ENCODE measurements at regions not wholly inside any gene's neighbourhood (a gene's known extent, or its start where the extent isn't known, plus 50 kb on each side); places are given as distances from the start of the nearest gene placed in this dataset.
"Not testable (repeated sequence)": the region's sequence is repeated elsewhere in the genome, so short reads cannot be mapped to it uniquely, and the experiment has no call there.

DNA sequence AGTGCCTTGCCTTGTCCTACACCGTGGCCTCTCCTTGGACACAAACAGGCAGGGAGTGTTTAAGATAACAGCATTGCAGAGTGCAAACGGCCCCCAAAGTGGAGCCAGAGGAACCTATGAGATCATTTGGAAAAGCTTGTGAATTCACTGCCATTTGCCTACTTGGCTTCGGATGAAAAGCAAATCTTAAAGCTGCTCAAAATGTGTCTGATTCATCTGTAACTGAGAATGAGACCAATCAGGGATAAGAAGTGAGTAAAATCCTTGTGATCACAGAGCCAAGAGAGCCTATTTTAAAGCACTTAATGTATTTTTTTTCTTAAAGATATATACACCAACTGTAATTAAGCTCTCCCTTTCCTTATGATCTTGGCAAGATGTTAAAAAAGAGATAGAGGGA lies 65.7 kb upstream of the BACH2 start:
- no peak overlapping the region for H3K4me3 ChIP-seq (ENCODE audit: low read depth, low read length)
- TF ChIP-seq POLR2A (IDR thresholded peaks at IDR 0.05; ENCODE audit: extremely low read depth, insufficient read length) (no peak), MAX (IDR thresholded peaks at IDR 0.05; ENCODE audit: low read depth, low read length) (no peak), CTCF (IDR thresholded peaks at IDR 0.05; ENCODE audit: low read depth, low read length) (no peak), MYC (IDR thresholded peaks at IDR 0.05; ENCODE audit: low read depth, low read length) (no peak)
- no peak for DNase-seq (ENCODE audit: low read depth)

DNA sequence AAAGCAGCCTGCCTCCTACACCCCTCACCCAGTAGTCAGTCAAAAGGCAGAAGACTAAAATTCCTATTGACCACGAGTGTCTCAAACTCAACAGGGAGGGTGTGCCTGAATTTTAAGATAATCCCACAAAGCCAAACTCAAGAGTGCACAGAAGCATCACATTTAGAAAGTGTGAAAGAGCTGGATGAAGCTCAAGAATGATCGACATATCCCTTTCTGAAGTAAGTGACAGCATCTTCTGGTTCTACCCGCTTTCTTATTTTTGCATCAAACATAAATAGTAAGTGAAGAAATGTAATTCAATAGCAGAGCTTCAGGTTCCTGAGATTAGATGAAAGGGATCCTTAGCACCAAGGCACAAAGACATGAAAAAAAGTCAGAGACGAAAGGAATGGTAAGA lies 64.5 kb upstream of the BACH2 start:
- H3K4me3 ChIP-seq (ENCODE audit: low read depth, low read length) = no peak overlapping the region
- no peak for TF ChIP-seq CTCF (IDR thresholded peaks at IDR 0.05; ENCODE audit: low read depth, low read length)
- TF ChIP-seq MAX (IDR thresholded peaks at IDR 0.05; ENCODE audit: low read depth, low read length) = no peak
- TF ChIP-seq POLR2A (IDR thresholded peaks at IDR 0.05; ENCODE audit: extremely low read depth, insufficient read length) = no peak
- TF ChIP-seq MYC (IDR thresholded peaks at IDR 0.05; ENCODE audit: low read depth, low read length) = no peak
- no peak for DNase-seq (ENCODE audit: low read depth)

DNA sequence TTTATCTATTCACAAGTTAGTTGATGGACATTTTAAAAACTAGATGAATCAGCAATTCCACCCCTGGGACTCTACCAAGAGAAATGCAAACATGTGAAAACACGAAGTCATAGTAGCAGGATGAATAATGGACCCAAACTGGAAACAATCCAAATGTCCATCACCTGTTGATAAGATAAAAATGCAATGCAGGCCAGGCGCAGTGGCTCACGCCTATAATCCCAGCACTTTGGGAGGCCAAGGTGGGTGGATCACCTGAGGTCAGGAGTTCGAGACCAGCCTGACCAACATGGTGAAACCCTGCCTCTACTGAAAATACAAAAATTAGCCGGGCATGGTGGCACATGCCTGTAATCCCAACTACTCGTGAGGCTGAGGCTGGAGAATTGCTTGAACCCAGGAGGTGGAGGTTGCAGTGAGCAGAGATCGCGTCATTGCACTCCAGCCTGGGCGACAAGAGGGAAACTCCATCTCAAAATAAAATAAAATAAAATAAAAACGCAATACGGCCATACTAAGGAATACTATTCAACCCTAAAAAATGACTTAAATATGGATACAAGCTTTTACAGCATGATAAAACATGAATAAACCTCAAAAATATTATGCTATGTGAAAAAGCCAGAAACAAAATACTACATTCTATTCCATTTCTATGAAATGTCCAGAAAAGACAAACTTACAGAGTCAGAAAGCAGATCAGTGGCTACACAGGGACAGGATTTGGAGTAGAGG lies 61.6 kb upstream of the BACH2 start:
- not testable (repeated sequence) for H3K4me3 ChIP-seq (ENCODE audit: low read depth, low read length); DNase-seq (ENCODE audit: low read depth)

DNA sequence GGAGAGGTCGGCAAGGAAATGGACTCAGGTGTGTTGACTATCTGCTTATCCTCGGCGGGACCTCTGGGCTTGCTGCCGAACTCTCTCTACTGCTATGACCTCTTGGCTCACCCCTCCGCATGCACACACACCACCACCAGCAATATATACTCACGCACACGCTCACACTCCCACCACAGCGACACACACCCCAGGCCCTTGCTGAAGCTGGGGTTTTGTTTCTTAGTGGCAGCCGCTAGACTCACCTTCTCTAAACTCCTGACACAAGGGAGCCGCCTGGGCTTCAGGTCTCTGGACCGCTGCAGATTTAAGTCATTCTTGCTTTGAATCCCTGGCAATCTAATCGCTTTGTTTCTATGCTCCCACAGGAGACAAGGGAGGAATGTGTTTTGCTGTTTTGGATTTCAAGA lies 59.4 kb upstream of the BACH2 start:
- H3K4me3 ChIP-seq (ENCODE audit: low read depth, low read length) = no peak overlapping the region
- TF ChIP-seq MAX (IDR thresholded peaks at IDR 0.05; ENCODE audit: low read depth, low read length) = no peak
- no peak for TF ChIP-seq POLR2A (IDR thresholded peaks at IDR 0.05; ENCODE audit: extremely low read depth, insufficient read length)
- TF ChIP-seq CTCF (IDR thresholded peaks at IDR 0.05; ENCODE audit: low read depth, low read length) = no peak
- no peak for TF ChIP-seq MYC (IDR thresholded peaks at IDR 0.05; ENCODE audit: low read depth, low read length)
- DNase-seq (ENCODE audit: low read depth) = no peak

- H3K4me3 ChIP-seq (ENCODE audit: low read depth, low read length) = no peak overlapping the region
- no peak for DNase-seq (ENCODE audit: low read depth)
- TF ChIP-seq POLR2A (IDR thresholded peaks at IDR 0.05; ENCODE audit: extremely low read depth, insufficient read length) = no peak
- no peak for TF ChIP-seq MYC (IDR thresholded peaks at IDR 0.05; ENCODE audit: low read depth, low read length)
- TF ChIP-seq CTCF (IDR thresholded peaks at IDR 0.05; ENCODE audit: low read depth, low read length) = no peak
- no peak for TF ChIP-seq MAX (IDR thresholded peaks at IDR 0.05; ENCODE audit: low read depth, low read length)
Measured at GRCh38 chr6:90354961-90355360, 58.3 kb upstream of the BACH2 start.

- TF ChIP-seq MYC (IDR thresholded peaks at IDR 0.05; ENCODE audit: low read depth, low read length) (no peak), POLR2A (IDR thresholded peaks at IDR 0.05; ENCODE audit: extremely low read depth, insufficient read length) (no peak), CTCF (IDR thresholded peaks at IDR 0.05; ENCODE audit: low read depth, low read length) (no peak), MAX (IDR thresholded peaks at IDR 0.05; ENCODE audit: low read depth, low read length) (no peak)
- peak; percentile 41 for DNase-seq (ENCODE audit: low read depth)
Measured at GRCh38 chr6:90351696-90352095, 55.1 kb upstream of the BACH2 start.

More at GRCh38 chr6:90351696-90352095, 55.1 kb upstream of the BACH2 start:
- no peak overlapping the region for H3K4me3 ChIP-seq (ENCODE audit: low read depth, low read length)
